ENCODE measurements at regions not wholly inside any gene's neighbourhood (a gene's known extent, or its start where the extent isn't known, plus 50 kb on each side); places are given as distances from the start of the nearest gene placed in this dataset.
"Not testable (repeated sequence)": the region's sequence is repeated elsewhere in the genome, so short reads cannot be mapped to it uniquely, and the experiment has no call there.

DNA sequence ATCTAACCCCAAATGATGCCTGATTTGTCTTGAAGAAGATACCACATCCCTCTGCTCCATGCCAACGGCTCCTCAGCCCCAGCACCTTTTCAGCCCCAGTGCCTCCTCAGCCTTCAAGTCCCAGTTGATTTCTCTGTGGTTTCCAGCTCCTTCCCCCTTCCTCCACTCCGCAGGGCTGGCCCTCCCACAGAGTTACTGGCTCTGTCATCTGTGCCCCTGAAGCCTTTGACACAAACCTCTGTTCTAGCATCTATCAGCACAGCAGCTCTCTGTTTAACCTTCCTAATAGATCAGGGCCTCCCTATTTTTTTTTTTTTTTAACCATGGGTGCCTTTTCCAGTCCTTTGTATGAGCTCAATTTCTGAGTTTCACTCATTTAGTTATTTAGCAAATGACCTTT, 201.3 kb upstream of the CXCR4 start:
- ChIA-PET CTCF (no interaction called here), POLR2A (no interaction called here)
- no peak overlapping the region for H3K4me3 ChIP-seq (ENCODE audit: low read depth, low read length)
- TF ChIP-seq, protein P1, sequence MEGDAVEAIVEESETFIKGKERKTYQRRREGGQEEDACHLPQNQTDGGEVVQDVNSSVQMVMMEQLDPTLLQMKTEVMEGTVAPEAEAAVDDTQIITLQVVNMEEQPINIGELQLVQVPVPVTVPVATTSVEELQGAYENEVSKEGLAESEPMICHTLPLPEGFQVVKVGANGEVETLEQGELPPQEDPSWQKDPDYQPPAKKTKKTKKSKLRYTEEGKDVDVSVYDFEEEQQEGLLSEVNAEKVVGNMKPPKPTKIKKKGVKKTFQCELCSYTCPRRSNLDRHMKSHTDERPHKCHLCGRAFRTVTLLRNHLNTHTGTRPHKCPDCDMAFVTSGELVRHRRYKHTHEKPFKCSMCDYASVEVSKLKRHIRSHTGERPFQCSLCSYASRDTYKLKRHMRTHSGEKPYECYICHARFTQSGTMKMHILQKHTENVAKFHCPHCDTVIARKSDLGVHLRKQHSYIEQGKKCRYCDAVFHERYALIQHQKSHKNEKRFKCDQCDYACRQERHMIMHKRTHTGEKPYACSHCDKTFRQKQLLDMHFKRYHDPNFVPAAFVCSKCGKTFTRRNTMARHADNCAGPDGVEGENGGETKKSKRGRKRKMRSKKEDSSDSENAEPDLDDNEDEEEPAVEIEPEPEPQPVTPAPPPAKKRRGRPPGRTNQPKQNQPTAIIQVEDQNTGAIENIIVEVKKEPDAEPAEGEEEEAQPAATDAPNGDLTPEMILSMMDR (IDR thresholded peaks at IDR 0.05; ENCODE audit: insufficient read depth, low read length, missing control alignments) = no peak
- no peak for DNase-seq (ENCODE audit: low read depth, low spot score)

DNA sequence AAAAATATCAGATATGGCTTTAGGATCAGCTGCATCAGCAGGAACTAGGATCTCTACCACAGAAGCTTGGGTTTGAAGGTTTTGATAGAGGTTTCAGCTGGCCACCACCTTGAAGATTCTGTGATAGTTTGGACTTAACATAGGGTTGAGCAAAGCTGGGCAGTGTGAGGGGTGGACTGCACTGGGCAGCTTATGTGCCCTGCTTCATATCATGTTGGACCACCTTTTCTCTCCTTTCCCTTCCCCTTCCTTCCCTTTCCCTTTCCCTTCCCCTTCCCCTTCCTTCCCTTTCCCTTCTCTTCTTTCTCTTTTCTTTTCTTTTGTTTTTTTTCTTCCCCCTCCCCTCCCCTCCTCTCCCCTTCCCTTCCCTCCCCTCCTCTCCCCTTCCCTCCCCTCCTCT, 196.3 kb upstream of the CXCR4 start:
- ChIA-PET CTCF (interaction anchor here (1.2 kb wide), 1 partner anchor 400 kb away, joined by 3 read pairs; no protein-coding TSS in a partner anchor), POLR2A (no interaction called here)
- H3K4me3 ChIP-seq (ENCODE audit: low read depth, low read length) = no peak overlapping the region
- TF ChIP-seq, protein P1 (IDR thresholded peaks at IDR 0.05; ENCODE audit: insufficient read depth, low read length, missing control alignments) = no peak
- no peak for DNase-seq (ENCODE audit: low read depth, low spot score)

DNA sequence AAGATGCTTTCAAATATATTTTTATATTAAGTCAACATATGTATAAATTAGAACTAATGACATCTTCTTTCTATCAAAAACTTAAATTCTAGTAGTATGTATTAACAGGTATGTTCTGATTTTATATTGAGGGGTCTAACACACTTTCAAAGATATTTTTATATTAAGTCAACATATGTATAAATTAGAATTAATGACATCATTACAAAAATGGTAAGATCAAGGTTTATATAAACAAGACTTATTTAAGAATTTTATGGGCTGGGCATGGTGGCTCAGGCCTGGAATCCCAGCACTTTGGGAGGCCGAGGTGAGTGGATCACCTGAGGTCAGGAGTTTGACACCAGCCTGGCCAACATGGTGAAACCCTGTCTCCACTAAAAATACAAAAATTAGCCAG, 194.6 kb upstream of the CXCR4 start:
- POLR2A ChIA-PET; CTCF ChIA-PET; DNase-seq (ENCODE audit: low read depth, low spot score); H3K4me3 ChIP-seq (ENCODE audit: low read depth, low read length): not testable (repeated sequence)

DNA sequence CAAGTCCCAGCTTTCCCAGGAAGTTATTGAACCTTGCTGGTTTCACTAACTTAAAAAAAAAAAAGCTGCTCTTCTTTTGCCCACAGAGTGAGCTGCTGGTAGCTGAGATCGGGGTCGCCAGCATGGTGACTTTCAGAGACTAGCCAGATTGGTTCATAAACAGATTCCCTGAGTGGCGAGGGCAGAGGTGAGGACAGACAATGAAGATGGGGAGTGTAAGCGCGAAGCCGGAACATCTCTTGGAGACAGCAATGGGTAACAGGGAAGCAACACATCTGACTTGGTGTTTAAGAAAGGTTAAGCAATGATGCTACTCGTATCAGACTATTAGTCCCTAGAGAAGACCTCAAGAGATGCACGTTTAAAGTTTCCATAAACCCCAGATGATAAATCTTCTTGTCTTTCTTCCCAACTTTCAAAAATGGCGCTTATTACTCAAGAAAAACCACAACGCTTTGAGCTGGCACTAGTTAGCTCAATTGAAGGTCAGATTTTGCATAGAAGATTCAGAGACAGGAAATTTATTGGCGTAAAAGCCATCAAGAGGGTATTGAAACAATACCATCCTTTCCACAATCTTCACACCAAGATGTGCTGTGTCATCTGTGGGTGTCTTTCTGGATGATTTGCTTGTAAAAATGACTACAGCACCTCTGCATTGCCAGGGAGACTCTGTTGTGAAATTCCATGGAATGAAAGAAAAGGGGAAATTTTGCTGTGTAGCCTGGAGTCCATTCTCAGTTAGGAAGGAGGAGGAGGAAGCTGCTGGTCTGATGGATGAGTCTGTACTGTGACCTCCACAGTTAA, 193.1 kb upstream of the CXCR4 start:
- ChIA-PET POLR2A (no interaction called here), CTCF (no interaction called here)
- no peak for DNase-seq (ENCODE audit: low read depth, low spot score)
- H3K4me3 ChIP-seq (ENCODE audit: low read depth, low read length) = no peak overlapping the region
- TF ChIP-seq, protein P1 (IDR thresholded peaks at IDR 0.05; ENCODE audit: insufficient read depth, low read length, missing control alignments) = no peak

DNA sequence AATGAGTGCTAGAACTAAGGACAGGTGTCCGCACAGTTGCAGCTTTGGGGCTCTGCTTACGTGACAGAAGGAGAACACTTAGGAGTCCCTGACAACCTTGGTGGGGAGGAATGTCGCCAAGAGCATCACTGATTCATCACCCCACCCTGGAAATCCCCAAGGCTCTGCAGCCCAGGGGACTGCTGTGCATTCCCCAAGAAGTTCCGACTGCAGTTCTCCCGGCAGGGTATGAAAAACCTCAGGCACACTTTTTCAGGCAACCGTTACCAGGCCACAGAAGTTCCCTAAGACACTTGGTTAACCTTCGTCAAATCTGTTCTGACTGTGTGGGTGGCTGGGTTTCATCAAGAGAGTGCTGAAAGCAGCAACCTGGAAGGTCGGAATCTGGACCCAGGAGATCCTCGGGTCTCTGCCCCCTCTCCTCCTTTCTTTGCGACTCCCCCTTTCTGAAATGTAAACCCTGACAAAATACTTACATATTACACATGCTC, 192.1 kb upstream of the CXCR4 start:
- TF ChIP-seq, protein P1 (IDR thresholded peaks at IDR 0.05; ENCODE audit: insufficient read depth, low read length, missing control alignments) = no peak
- CTCF ChIA-PET = no interaction called here
- POLR2A ChIA-PET = no interaction called here
- DNase-seq (ENCODE audit: low read depth, low spot score) = no peak
- no peak overlapping the region for H3K4me3 ChIP-seq (ENCODE audit: low read depth, low read length)

DNA sequence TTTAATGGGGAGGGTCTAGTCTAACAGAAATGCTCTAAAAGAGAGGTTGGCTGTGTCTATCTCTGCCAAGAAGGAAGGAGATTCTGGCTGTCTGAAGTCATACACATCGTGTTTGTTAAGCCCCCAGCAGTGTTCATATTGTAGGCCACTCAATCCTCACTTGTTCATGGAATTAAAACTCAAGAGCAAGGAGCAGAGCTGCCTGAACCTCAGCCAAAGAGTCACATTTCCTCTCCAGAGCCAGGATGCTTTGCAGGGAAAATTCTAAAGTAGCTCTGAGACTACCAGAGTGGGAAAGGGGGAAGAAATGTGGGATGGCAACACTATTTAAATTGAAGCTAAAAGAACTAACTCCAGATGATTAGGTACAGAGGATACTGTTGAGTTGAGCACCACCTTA, 190.7 kb upstream of the CXCR4 start:
- ChIA-PET CTCF (no interaction called here), POLR2A (no interaction called here)
- H3K4me3 ChIP-seq (ENCODE audit: low read depth, low read length) = no peak overlapping the region
- TF ChIP-seq, protein P1 (IDR thresholded peaks at IDR 0.05; ENCODE audit: insufficient read depth, low read length, missing control alignments) = no peak
- no peak for DNase-seq (ENCODE audit: low read depth, low spot score)

DNA sequence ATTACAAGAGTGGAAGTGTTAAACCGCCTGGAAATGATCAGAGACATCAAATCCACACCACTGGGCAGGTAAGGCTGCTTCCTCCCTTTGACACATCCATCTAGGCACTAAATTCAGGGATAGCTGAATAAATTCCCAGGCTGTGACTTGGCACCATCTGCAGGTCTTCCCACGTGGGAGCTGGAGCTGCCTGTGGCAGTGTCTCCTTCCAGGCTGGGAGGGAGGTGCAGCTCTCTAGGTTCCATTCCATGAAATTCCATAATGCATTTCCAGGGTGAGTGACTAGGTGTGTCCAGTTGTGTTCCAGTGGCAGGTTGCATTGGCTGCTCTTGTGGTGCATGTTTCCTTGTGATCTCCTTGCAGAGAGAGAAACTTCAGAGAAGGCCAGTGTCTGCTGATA, 188.9 kb upstream of the CXCR4 start:
- TF ChIP-seq, protein P1 (IDR thresholded peaks at IDR 0.05; ENCODE audit: insufficient read depth, low read length, missing control alignments) = no peak
- CTCF ChIA-PET = no interaction called here
- POLR2A ChIA-PET = no interaction called here
- DNase-seq (ENCODE audit: low read depth, low spot score) = no peak
- H3K4me3 ChIP-seq (ENCODE audit: low read depth, low read length) = no peak overlapping the region
